OCI-LY1 (cell line): ENCODE measurements at regions not wholly inside any gene's neighbourhood (a gene's known extent, or its start where the extent isn't known, plus 50 kb on each side); places are given as distances from the start of the nearest gene placed in this dataset.
"Not testable (repeated sequence)": the region's sequence is repeated elsewhere in the genome, so short reads cannot be mapped to it uniquely, and the experiment has no call there.

Experiments
- H2AFZ ChIP-seq: fragments of 200-600 bp; sonication (generic), shearing (Covaris generic); 2 replicates; pipeline ENCODE4 v1.6.0; 2014; ENCODE audit warnings: antibody characterized with exemption, mild to moderate bottlenecking, low read length
- H3F3A ChIP-seq: fragments of 200-600 bp; sonication (generic), shearing (Covaris generic); 2 replicates; pipeline ENCODE4 v1.6.0; 2014; ENCODE audit warnings: mild to moderate bottlenecking, antibody characterized with exemption, low read length, moderate library complexity; ENCODE audit not compliant: insufficient read depth
- H3K27ac ChIP-seq: fragments of 200-600 bp; sonication (generic); 2 replicates; pipeline ENCODE4 v1.5.1; 2014; ENCODE audit warnings: low read length, mixed run types, mild to moderate bottlenecking, low read depth; ENCODE audit not compliant: poor library complexity, severe bottlenecking
- H3K27me3 ChIP-seq: fragments of 200-600 bp; sonication (generic); 2 replicates; pipeline ENCODE4 v1.6.0; 2014; ENCODE audit warnings: antibody characterized with exemption, mild to moderate bottlenecking, low read length, moderate library complexity; ENCODE audit not compliant: insufficient read depth
- H3K36me3 ChIP-seq: fragments of 200-600 bp; sonication (generic); 2 replicates; pipeline ENCODE4 v1.6.1; 2014; ENCODE audit warnings: mild to moderate bottlenecking, antibody characterized with exemption, low read length, moderate library complexity, mixed read lengths; ENCODE audit not compliant: insufficient read depth
- H3K4me1 ChIP-seq: fragments of 200-600 bp; sonication (generic); 2 replicates; pipeline ENCODE4 v1.5.1; 2014; ENCODE audit warnings: mild to moderate bottlenecking, low read length, moderate library complexity; ENCODE audit not compliant: insufficient read depth, severe bottlenecking
- H3K4me2 ChIP-seq: fragments of 200-600 bp; sonication (generic), shearing (Covaris generic); 2 replicates; pipeline ENCODE4 v1.6.1; 2014; ENCODE audit warnings: low read length
- H3K4me3 ChIP-seq: fragments of 200-600 bp; sonication (generic); 2 replicates; pipeline ENCODE4 v1.5.1; 2014; ENCODE audit warnings: low read length, low read depth, mild to moderate bottlenecking, mixed read lengths; ENCODE audit not compliant: poor library complexity, severe bottlenecking
- H3K79me2 ChIP-seq: fragments of 200-600 bp; shearing (Covaris generic); 2 replicates; pipeline ENCODE4 v1.6.1; 2016; ENCODE audit warnings: mixed run types, low read length, mixed read lengths; ENCODE audit not compliant: insufficient read depth
- H3K9ac ChIP-seq: fragments of 200-600 bp; sonication (generic), shearing (Covaris generic); 2 replicates; pipeline ENCODE4 v1.6.1; 2014; ENCODE audit warnings: mild to moderate bottlenecking, low read length, mixed read lengths
- H3K9me2 ChIP-seq: fragments of 200-600 bp; sonication (generic), shearing (Covaris generic); 2 replicates; pipeline ENCODE4 v1.6.1; 2014; ENCODE audit warnings: low read depth, mild to moderate bottlenecking, low read length, mixed read lengths
- H3K9me3 ChIP-seq: fragments of 200-600 bp; shearing (Covaris generic); 2 replicates; pipeline ENCODE4 v1.6.1; 2014; ENCODE audit warnings: low read length, mixed read lengths
- H4K20me1 ChIP-seq: fragments of 200-600 bp; sonication (generic), shearing (Covaris generic); 2 replicates; pipeline ENCODE4 v1.6.0; 2016; ENCODE audit warnings: mild to moderate bottlenecking, low read length; ENCODE audit not compliant: insufficient read depth
- CTCF ChIP-seq: fragments of 200-600 bp; sonication (generic), shearing (Covaris generic); IDR thresholded peaks from 2 replicates; pipeline ENCODE4 v1.5.1; 2017; ENCODE audit warnings: mild to moderate bottlenecking, antibody characterized with exemption, low read length, moderate library complexity, mixed read lengths
- EZH2 ChIP-seq: fragments of 200-600 bp; sonication (generic), shearing (Covaris generic); IDR thresholded peaks from 2 replicates; pipeline ENCODE4 v1.8.0; 2017; ENCODE audit warnings: borderline replicate concordance, mixed run types, mild to moderate bottlenecking, antibody characterized with exemption, low read length, moderate library complexity, mixed read lengths

GRCh38 chr10:90111671-90112070 is 410.3 kb downstream of the KIF20B start:
- no peak for TF ChIP-seq EZH2
- TF ChIP-seq CTCF, result no peak
- no peaks in the 10 kb centered on the region for H3K27me3 ChIP-seq
- no peaks in the 10 kb centered on the region for H3K9me2 ChIP-seq
- H3K9me3 ChIP-seq, result no peaks in the 10 kb centered on the region
- H3K27ac ChIP-seq, result no peak overlapping the region
- no peaks in the 10 kb centered on the region for H3K36me3 ChIP-seq
- H3K4me2 ChIP-seq, result no peak overlapping the region
- no peaks in the 10 kb centered on the region for H3F3A ChIP-seq
- no peak overlapping the region for H3K4me3 ChIP-seq
- no peak overlapping the region for H3K9ac ChIP-seq
- H3K4me1 ChIP-seq, result no peaks in the 10 kb centered on the region
- no peaks in the 10 kb centered on the region for H3K79me2 ChIP-seq
- no peak overlapping the region for H2AFZ ChIP-seq
- no peaks in the 10 kb centered on the region for H4K20me1 ChIP-seq

GRCh38 chr10:90112681-90113080 is 411.3 kb downstream of the KIF20B start:
- Histone ChIP-seq H3K27me3 (no peaks in the 10 kb centered on the region), H3K9me2 (no peaks in the 10 kb centered on the region), H3K36me3 (no peaks in the 10 kb centered on the region), H2AFZ (no peak overlapping the region), H3K27ac (no peak overlapping the region), H3K4me1 (no peaks in the 10 kb centered on the region), H3F3A (no peaks in the 10 kb centered on the region), H3K79me2 (no peaks in the 10 kb centered on the region), H3K9ac (no peak overlapping the region), H4K20me1 (no peaks in the 10 kb centered on the region), H3K4me2 (no peak overlapping the region), H3K4me3 (no peak overlapping the region), H3K9me3 (no peaks in the 10 kb centered on the region)
- TF ChIP-seq CTCF (no peak), EZH2 (no peak)

- H2AFZ ChIP-seq, H3K36me3 ChIP-seq, H4K20me1 ChIP-seq, H3K27me3 ChIP-seq, H3K9me2 ChIP-seq, H3K27ac ChIP-seq, H3K9me3 ChIP-seq, H3K4me3 ChIP-seq, H3K9ac ChIP-seq, H3K79me2 ChIP-seq, H3K4me1 ChIP-seq, H3K4me2 ChIP-seq, H3F3A ChIP-seq: not testable (repeated sequence)
Observed at GRCh38 chr10:90118567-90118966, 417.2 kb downstream of the KIF20B start.

- not testable (repeated sequence) for H3K4me2 ChIP-seq, H3K36me3 ChIP-seq, H3K79me2 ChIP-seq, H3K27me3 ChIP-seq, H3K9me3 ChIP-seq, H3F3A ChIP-seq, H2AFZ ChIP-seq, H3K9ac ChIP-seq, H3K4me3 ChIP-seq, H3K9me2 ChIP-seq, H3K27ac ChIP-seq, H3K4me1 ChIP-seq, H4K20me1 ChIP-seq
Observed at GRCh38 chr10:90119631-90120280, 418.4 kb downstream of the KIF20B start.
